Astrocyte (in vitro differentiated cells and primary cell): ENCODE measurements at regions not wholly inside any gene's neighbourhood (a gene's known extent, or its start where the extent isn't known, plus 50 kb on each side); places are given as distances from the start of the nearest gene placed in this dataset.

Source experiments
- DNase-seq: peaks from one replicate; pipeline ENCODE4 v3.0.0-alpha.2; 2010; ENCODE audit warnings: low read depth
- FAIRE-seq: peaks from 2 replicates; lab custom pipeline; 2011; peaks lifted over from hg19 to GRCh38; lab: Jason Lieb, UNC
- H2AFZ ChIP-seq: 2 replicates; pipeline ENCODE4 v1.6.0; 2012; ENCODE audit warnings: low read depth, low read length, inconsistent platforms
- H3K27ac ChIP-seq: 2 replicates; pipeline ENCODE4 v1.5.1; 2011; ENCODE audit warnings: low read depth, low read length, inconsistent platforms
- H3K27me3 ChIP-seq: 2 replicates; pipeline ENCODE4 v1.6.0; 2011; ENCODE audit warnings: low read length, inconsistent platforms; ENCODE audit not compliant: insufficient read depth
- H3K36me3 ChIP-seq: 2 replicates; pipeline ENCODE4 v1.5.1; 2011; ENCODE audit warnings: low read length, inconsistent platforms; ENCODE audit not compliant: insufficient read depth
- H3K4me1 ChIP-seq: 2 replicates; pipeline ENCODE4 v1.5.1; 2011; ENCODE audit warnings: low read length, inconsistent platforms; ENCODE audit not compliant: insufficient read depth
- H3K4me2 ChIP-seq: 2 replicates; pipeline ENCODE4 v1.6.0; 2012; ENCODE audit warnings: low read length, inconsistent platforms
- H3K4me3 ChIP-seq: 2 replicates; pipeline ENCODE4 v1.5.1; 2011; ENCODE audit warnings: low read depth, mild to moderate bottlenecking, low read length, inconsistent platforms; ENCODE audit not compliant: insufficient read depth
- H3K79me2 ChIP-seq: 2 replicates; pipeline ENCODE4 v1.6.0; 2012; ENCODE audit warnings: mild to moderate bottlenecking, low read length, inconsistent platforms; ENCODE audit not compliant: insufficient read depth
- H3K9ac ChIP-seq: 2 replicates; pipeline ENCODE4 v1.6.0; 2012; ENCODE audit warnings: mild to moderate bottlenecking, low read length, inconsistent platforms
- H3K9me3 ChIP-seq: 2 replicates; pipeline ENCODE4 v1.5.1; 2012; ENCODE audit warnings: low read depth, mild to moderate bottlenecking, low read length, inconsistent platforms; ENCODE audit not compliant: insufficient read depth
- H4K20me1 ChIP-seq: 2 replicates; pipeline ENCODE4 v1.6.0; 2012; ENCODE audit warnings: low read length, inconsistent platforms; ENCODE audit not compliant: insufficient read depth
- H3K27ac Mint-ChIP-seq: one replicate; pipeline ENCODE4 v1.8.0; 2021; ENCODE audit warnings: mild to moderate bottlenecking, mixed read lengths; ENCODE audit not compliant: unreplicated experiment
- H3K27me3 Mint-ChIP-seq: one replicate; pipeline ENCODE4 v1.8.0; 2021; ENCODE audit warnings: low read depth, mixed read lengths; ENCODE audit not compliant: unreplicated experiment
- H3K36me3 Mint-ChIP-seq: one replicate; pipeline ENCODE4 v1.8.0; 2021; ENCODE audit warnings: low read depth, mixed read lengths; ENCODE audit not compliant: unreplicated experiment
- H3K4me1 Mint-ChIP-seq: one replicate; pipeline ENCODE4 v1.8.0; 2021; ENCODE audit warnings: low read depth, mixed read lengths; ENCODE audit not compliant: unreplicated experiment
- H3K4me3 Mint-ChIP-seq: one replicate; pipeline ENCODE4 v1.8.0; 2021; ENCODE audit warnings: mild to moderate bottlenecking, moderate library complexity, mixed read lengths; ENCODE audit not compliant: unreplicated experiment
- H3K9me3 Mint-ChIP-seq: one replicate; pipeline ENCODE4 v1.8.0; 2021; ENCODE audit warnings: mild to moderate bottlenecking, mixed read lengths; ENCODE audit not compliant: unreplicated experiment
- EZH2 ChIP-seq: IDR thresholded peaks from 2 replicates; pipeline ENCODE4 v1.6.1; 2012; ENCODE audit warnings: mild to moderate bottlenecking, low read length, inconsistent platforms; ENCODE audit not compliant: insufficient read depth
- TF ChIP-seq, protein P1 (sequence below): IDR thresholded peaks from 2 replicates; pipeline ENCODE4 v1.5.1; 2011; ENCODE audit warnings: low read depth, mild to moderate bottlenecking, inconsistent platforms, low read length, moderate library complexity; ENCODE audit not compliant: insufficient read depth

DNA sequence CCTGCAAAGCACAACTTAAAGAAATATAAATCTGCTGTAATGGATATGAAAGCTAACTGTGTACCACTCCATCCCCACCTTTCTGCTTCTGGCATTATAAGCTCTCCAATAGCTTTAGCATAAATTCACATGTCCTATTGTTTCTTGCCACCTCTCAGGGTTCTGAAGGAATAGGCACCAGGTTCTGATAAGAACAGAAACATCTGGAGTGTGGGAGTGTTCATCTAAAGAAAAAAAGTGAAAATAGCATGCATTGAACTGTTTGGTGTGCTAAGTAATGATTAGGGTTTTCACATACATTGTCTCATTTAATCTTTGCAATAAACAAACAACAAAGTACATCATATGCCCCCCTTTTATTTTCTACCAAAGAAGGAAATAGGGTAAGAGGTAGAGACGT lies 72.3 kb downstream of the FAM76B start:
- Histone ChIP-seq H3K36me3 (no peaks in the 10 kb centered on the region), H3K9me3 (no peaks in the 10 kb centered on the region), H4K20me1 (no peaks in the 10 kb centered on the region), H3K4me3 (no peak overlapping the region), H2AFZ (no peak overlapping the region), H3K27ac (no peak overlapping the region), H3K9ac (no peak overlapping the region), H3K4me1 (peaks cover 9% of the 10 kb centered on the region), H3K27me3 (peaks cover 4% of the 10 kb centered on the region), H3K79me2 (no peaks in the 10 kb centered on the region), H3K4me2 (no peak overlapping the region)
- Mint-ChIP-seq H3K36me3 (no peaks in the 10 kb centered on the region), H3K9me3 (no peaks in the 10 kb centered on the region), H3K4me3 (no peak overlapping the region), H3K4me1 (peaks cover 38% of the 10 kb centered on the region), H3K27ac (peak overlapping the region; percentile 35), H3K27me3 (no peaks in the 10 kb centered on the region)
- DNase-seq: no peak
- no peak for FAIRE-seq
- no peak for TF ChIP-seq EZH2
- TF ChIP-seq, protein P1, sequence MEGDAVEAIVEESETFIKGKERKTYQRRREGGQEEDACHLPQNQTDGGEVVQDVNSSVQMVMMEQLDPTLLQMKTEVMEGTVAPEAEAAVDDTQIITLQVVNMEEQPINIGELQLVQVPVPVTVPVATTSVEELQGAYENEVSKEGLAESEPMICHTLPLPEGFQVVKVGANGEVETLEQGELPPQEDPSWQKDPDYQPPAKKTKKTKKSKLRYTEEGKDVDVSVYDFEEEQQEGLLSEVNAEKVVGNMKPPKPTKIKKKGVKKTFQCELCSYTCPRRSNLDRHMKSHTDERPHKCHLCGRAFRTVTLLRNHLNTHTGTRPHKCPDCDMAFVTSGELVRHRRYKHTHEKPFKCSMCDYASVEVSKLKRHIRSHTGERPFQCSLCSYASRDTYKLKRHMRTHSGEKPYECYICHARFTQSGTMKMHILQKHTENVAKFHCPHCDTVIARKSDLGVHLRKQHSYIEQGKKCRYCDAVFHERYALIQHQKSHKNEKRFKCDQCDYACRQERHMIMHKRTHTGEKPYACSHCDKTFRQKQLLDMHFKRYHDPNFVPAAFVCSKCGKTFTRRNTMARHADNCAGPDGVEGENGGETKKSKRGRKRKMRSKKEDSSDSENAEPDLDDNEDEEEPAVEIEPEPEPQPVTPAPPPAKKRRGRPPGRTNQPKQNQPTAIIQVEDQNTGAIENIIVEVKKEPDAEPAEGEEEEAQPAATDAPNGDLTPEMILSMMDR: no peak

GRCh38 chr11:95716266-95716665 lies 73.3 kb downstream of the FAM76B start:
- peak overlapping the region; percentile 57 for H3K9ac ChIP-seq
- no peaks in the 10 kb centered on the region for H3K9me3 Mint-ChIP-seq
- no peaks in the 10 kb centered on the region for H3K36me3 ChIP-seq
- peak overlapping the region; percentile 80 for H3K27ac ChIP-seq
- no peak overlapping the region for H3K4me3 ChIP-seq
- peak overlapping the region; percentile 82 for H3K27ac Mint-ChIP-seq
- TF ChIP-seq EZH2: no peak
- TF ChIP-seq, protein P1: no peak
- FAIRE-seq (no peak), DNase-seq (peak; percentile 66)
- peak overlapping the region; percentile 39 for H3K4me2 ChIP-seq
- no peak overlapping the region for H2AFZ ChIP-seq
- H4K20me1 ChIP-seq: no peaks in the 10 kb centered on the region
- H3K27me3 ChIP-seq: peaks cover 1% of the 10 kb centered on the region
- peak overlapping the region; percentile 1 for H3K4me3 Mint-ChIP-seq
- H3K27me3 Mint-ChIP-seq: no peaks in the 10 kb centered on the region
- H3K4me1 Mint-ChIP-seq: peaks cover 46% of the 10 kb centered on the region
- H3K79me2 ChIP-seq: no peaks in the 10 kb centered on the region
- H3K36me3 Mint-ChIP-seq: no peaks in the 10 kb centered on the region
- no peaks in the 10 kb centered on the region for H3K9me3 ChIP-seq
- H3K4me1 ChIP-seq: peaks cover 9% of the 10 kb centered on the region

- Histone ChIP-seq H3K4me2 (peak overlapping the region; percentile 39), H4K20me1 (no peaks in the 10 kb centered on the region), H3K27me3 (no peaks in the 10 kb centered on the region), H3K4me3 (no peak overlapping the region), H3K36me3 (no peaks in the 10 kb centered on the region), H3K4me1 (peaks cover 9% of the 10 kb centered on the region), H3K79me2 (no peaks in the 10 kb centered on the region), H2AFZ (no peak overlapping the region), H3K9me3 (no peaks in the 10 kb centered on the region), H3K9ac (peak overlapping the region; percentile 57), H3K27ac (peak overlapping the region; percentile 80)
- Mint-ChIP-seq H3K4me1 (peaks cover 51% of the 10 kb centered on the region), H3K9me3 (no peaks in the 10 kb centered on the region), H3K4me3 (no peak overlapping the region), H3K36me3 (no peaks in the 10 kb centered on the region), H3K27ac (peak overlapping the region; percentile 82), H3K27me3 (no peaks in the 10 kb centered on the region)
- FAIRE-seq: peak; percentile 17
- TF ChIP-seq, protein P1: no peak
- no peak for TF ChIP-seq EZH2
- peak; percentile 98 for DNase-seq
Measured at GRCh38 chr11:95715777-95716241, 73.8 kb downstream of the FAM76B start.
